Neural progenitor cell (in vitro differentiated cells): ENCODE measurements at regions not wholly inside any gene's neighbourhood (a gene's known extent, or its start where the extent isn't known, plus 50 kb on each side); places are given as distances from the start of the nearest gene placed in this dataset.
"Not testable (repeated sequence)": the region's sequence is repeated elsewhere in the genome, so short reads cannot be mapped to it uniquely, and the experiment has no call there.

Experiments
- DNase-seq: peaks from one replicate; pipeline ENCODE4 v3.0.0-alpha.2; 2016; ENCODE audit warnings: low spot score
- H2AFZ ChIP-seq: fragments of 200-600 bp; sonication (generic); replicated peaks from 2 replicates; pipeline ENCODE4 v1.6.1; 2016; ENCODE audit warnings: antibody characterized with exemption
- H3F3A ChIP-seq: fragments of 200-600 bp; sonication (generic); 2 replicates; pipeline ENCODE4 v1.6.1; 2016; ENCODE audit warnings: antibody characterized with exemption, low read depth
- H3K27ac ChIP-seq: fragments of 200-600 bp; sonication (generic); 2 replicates; pipeline ENCODE4 v1.5.1; 2016; ENCODE audit warnings: mild to moderate bottlenecking
- H3K27me3 ChIP-seq: fragments of 200-600 bp; sonication (generic); 2 replicates; pipeline ENCODE4 v1.6.1; 2016; ENCODE audit warnings: mild to moderate bottlenecking, moderate library complexity
- H3K36me3 ChIP-seq: fragments of 200-600 bp; sonication (generic); 2 replicates; pipeline ENCODE4 v1.5.1; 2016
- H3K4me1 ChIP-seq: fragments of 200-600 bp; sonication (generic); 2 replicates; pipeline ENCODE4 v1.6.1; 2016; ENCODE audit warnings: mixed run types
- H3K4me2 ChIP-seq: fragments of 200-600 bp; sonication (generic); 2 replicates; pipeline ENCODE4 v1.6.1; 2016
- H3K4me3 ChIP-seq: fragments of 200-600 bp; sonication (generic); 2 replicates; pipeline ENCODE4 v1.5.1; 2016
- H3K79me2 ChIP-seq: fragments of 200-600 bp; sonication (generic); 2 replicates; pipeline ENCODE4 v1.6.1; 2016; ENCODE audit warnings: low read depth
- H3K9ac ChIP-seq: fragments of 200-600 bp; sonication (generic); 2 replicates; pipeline ENCODE4 v1.6.1; 2016
- H3K9me3 ChIP-seq: fragments of 200-600 bp; sonication (generic); 2 replicates; pipeline ENCODE4 v1.5.1; 2016; ENCODE audit warnings: low read depth
- H4K20me1 ChIP-seq: fragments of 200-600 bp; sonication (generic); 2 replicates; pipeline ENCODE4 v1.6.1; 2016; ENCODE audit warnings: low read depth
- H3K27ac Mint-ChIP-seq: 3 replicates; pipeline ENCODE4 v1.8.0; 2021; ENCODE audit warnings: mixed read lengths
- H3K27me3 Mint-ChIP-seq: 2 replicates; pipeline ENCODE4 v1.8.0; 2022; ENCODE audit warnings: low read depth, mild to moderate bottlenecking, inconsistent platforms, moderate library complexity, mixed read lengths; ENCODE audit not compliant: insufficient read depth
- H3K36me3 Mint-ChIP-seq: 3 replicates; pipeline ENCODE4 v1.8.0; 2021; ENCODE audit warnings: mixed read lengths
- H3K4me1 Mint-ChIP-seq: 3 replicates; pipeline ENCODE4 v1.8.0; 2021; ENCODE audit warnings: mixed read lengths
- H3K4me3 Mint-ChIP-seq: 3 replicates; pipeline ENCODE4 v1.8.0; 2021; ENCODE audit warnings: mild to moderate bottlenecking, moderate library complexity, mixed read lengths
- H3K9me3 Mint-ChIP-seq: 3 replicates; pipeline ENCODE4 v1.8.0; 2020; ENCODE audit warnings: mixed read lengths
- EZH2 ChIP-seq: fragments of 200-600 bp; sonication (generic); IDR thresholded peaks from 2 replicates; pipeline ENCODE4 v1.6.1; 2017; ENCODE audit warnings: antibody characterized with exemption, mild to moderate bottlenecking, moderate library complexity
- EZH2phosphoT487 ChIP-seq: fragments of 200-600 bp; sonication (generic); IDR thresholded peaks from 2 replicates; pipeline ENCODE4 v1.6.1; 2017; ENCODE audit warnings: antibody characterized with exemption
- TF ChIP-seq, protein P1 (sequence below): fragments of 200-600 bp; sonication (generic); IDR thresholded peaks from 2 replicates; pipeline ENCODE4 v1.5.1; 2017; ENCODE audit warnings: antibody characterized with exemption, mild to moderate bottlenecking

DNA sequence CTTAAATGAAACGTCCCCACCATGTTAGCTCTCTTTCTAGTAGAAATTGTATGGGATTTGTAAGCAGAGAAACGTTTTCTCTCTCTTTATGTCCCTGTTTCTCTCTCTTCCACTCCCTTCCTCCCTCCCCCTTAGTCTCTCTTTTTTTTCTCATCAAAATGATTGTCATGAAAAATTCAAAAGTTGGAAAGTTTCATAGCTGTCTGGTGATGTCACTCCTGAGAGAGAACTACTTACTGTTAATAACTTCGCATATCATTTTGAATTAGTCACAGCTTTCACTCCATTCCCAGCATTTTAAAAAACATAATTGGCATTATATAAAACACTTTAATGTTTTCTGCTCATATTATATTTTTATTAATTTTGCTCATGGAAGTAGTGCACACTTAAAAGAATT is 331.1 kb downstream of the C3orf38 start:
- H3K27me3 ChIP-seq: no peaks in the 10 kb centered on the region
- H3K4me3 ChIP-seq: no peak overlapping the region
- Mint-ChIP-seq H3K9me3 (no peaks in the 10 kb centered on the region), H3K36me3 (no peaks in the 10 kb centered on the region), H3K27ac (no peak overlapping the region), H3K27me3 (no peaks in the 10 kb centered on the region), H3K4me1 (no peaks in the 10 kb centered on the region), H3K4me3 (no peak overlapping the region)
- DNase-seq: no peak
- no peaks in the 10 kb centered on the region for H3K9me3 ChIP-seq
- no peak overlapping the region for H3K27ac ChIP-seq
- H2AFZ ChIP-seq: no peak overlapping the region
- H3K9ac ChIP-seq: no peak overlapping the region
- TF ChIP-seq EZH2phosphoT487 (no peak), EZH2 (no peak)
- TF ChIP-seq, protein P1, sequence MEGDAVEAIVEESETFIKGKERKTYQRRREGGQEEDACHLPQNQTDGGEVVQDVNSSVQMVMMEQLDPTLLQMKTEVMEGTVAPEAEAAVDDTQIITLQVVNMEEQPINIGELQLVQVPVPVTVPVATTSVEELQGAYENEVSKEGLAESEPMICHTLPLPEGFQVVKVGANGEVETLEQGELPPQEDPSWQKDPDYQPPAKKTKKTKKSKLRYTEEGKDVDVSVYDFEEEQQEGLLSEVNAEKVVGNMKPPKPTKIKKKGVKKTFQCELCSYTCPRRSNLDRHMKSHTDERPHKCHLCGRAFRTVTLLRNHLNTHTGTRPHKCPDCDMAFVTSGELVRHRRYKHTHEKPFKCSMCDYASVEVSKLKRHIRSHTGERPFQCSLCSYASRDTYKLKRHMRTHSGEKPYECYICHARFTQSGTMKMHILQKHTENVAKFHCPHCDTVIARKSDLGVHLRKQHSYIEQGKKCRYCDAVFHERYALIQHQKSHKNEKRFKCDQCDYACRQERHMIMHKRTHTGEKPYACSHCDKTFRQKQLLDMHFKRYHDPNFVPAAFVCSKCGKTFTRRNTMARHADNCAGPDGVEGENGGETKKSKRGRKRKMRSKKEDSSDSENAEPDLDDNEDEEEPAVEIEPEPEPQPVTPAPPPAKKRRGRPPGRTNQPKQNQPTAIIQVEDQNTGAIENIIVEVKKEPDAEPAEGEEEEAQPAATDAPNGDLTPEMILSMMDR: no peak
- no peak overlapping the region for H3K4me2 ChIP-seq
- H4K20me1 ChIP-seq: no peaks in the 10 kb centered on the region
- no peaks in the 10 kb centered on the region for H3F3A ChIP-seq
- no peaks in the 10 kb centered on the region for H3K36me3 ChIP-seq
- no peaks in the 10 kb centered on the region for H3K79me2 ChIP-seq
- no peaks in the 10 kb centered on the region for H3K4me1 ChIP-seq

DNA sequence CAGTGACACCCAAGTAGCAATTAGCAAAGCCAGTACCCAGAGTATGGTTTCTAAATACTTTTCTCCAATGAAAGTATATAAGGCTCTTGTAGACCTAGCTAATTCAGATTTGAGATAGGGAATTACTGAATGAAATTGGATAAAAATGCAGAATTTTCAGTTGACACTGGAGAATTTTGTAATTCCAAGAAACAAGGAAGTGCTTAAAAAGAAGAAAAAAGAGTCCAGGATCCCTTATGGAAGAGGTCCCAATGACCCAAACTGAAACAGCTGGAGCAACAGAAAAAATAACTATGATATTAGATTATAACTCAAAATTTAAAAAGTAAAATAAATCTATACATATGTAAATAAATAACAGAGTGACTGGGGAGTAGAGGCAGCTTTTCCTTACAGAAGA is 335.2 kb downstream of the C3orf38 start:
- H3K9ac ChIP-seq: no peak overlapping the region
- Mint-ChIP-seq H3K27ac (no peak overlapping the region), H3K4me1 (no peaks in the 10 kb centered on the region), H3K4me3 (no peak overlapping the region), H3K36me3 (no peaks in the 10 kb centered on the region), H3K9me3 (no peaks in the 10 kb centered on the region), H3K27me3 (no peaks in the 10 kb centered on the region)
- no peaks in the 10 kb centered on the region for H3K36me3 ChIP-seq
- H3K9me3 ChIP-seq: no peaks in the 10 kb centered on the region
- TF ChIP-seq, protein P1: no peak
- TF ChIP-seq EZH2 (no peak), EZH2phosphoT487 (no peak)
- no peak overlapping the region for H3K4me3 ChIP-seq
- H2AFZ ChIP-seq: no peak overlapping the region
- H4K20me1 ChIP-seq: no peaks in the 10 kb centered on the region
- H3K27me3 ChIP-seq: no peaks in the 10 kb centered on the region
- no peak overlapping the region for H3K27ac ChIP-seq
- H3K4me2 ChIP-seq: no peak overlapping the region
- H3K79me2 ChIP-seq: no peaks in the 10 kb centered on the region
- H3F3A ChIP-seq: no peaks in the 10 kb centered on the region
- H3K4me1 ChIP-seq: no peaks in the 10 kb centered on the region
- DNase-seq: no peak

DNA sequence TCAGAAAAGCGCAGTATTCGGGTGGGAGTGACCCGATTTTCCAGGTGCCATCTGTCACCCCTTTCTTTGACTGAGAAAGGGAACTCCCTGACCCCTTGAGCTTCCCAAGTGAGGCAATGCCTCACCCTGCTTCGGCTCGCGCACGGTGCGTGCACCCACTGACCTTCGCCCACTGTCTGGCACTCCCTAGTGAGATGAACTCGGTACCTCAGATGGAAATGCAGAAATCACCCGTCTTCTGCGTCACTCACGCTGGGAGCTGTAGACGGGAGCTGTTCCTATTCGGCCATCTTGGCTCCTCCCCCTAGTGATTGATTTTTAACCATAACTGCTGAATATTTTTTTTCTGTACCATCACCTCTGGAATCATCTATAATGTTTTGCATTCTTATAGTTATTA is 359.1 kb downstream of the C3orf38 start:
- H3K4me3 Mint-ChIP-seq: not testable (repeated sequence)

DNA sequence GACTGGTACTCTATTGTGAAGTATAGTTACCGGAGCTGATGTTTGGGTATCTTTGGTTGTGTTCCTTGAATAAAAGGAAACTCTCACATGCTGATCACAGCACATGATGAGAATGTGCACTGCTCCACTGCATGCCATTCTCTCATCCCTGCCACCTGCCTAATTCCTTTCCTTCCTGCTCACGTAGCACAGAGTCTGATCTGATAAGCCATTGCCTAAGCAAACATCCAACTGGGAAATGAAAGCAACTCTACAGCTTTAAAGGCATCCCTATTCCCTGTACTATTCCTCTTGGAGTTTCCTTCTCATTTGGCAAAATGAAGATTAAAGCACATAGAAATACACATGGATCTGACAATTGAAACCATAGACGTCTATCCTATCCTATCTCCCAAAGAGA is 359.8 kb downstream of the C3orf38 start:
- H3K27me3 Mint-ChIP-seq: no peaks in the 10 kb centered on the region
- no peaks in the 10 kb centered on the region for H3K36me3 Mint-ChIP-seq

More for the DNA sequence above, 359.1 kb downstream of the C3orf38 start:
- not testable (repeated sequence) for H3K4me2 ChIP-seq, H3K36me3 ChIP-seq, H3K27me3 ChIP-seq, H3K9me3 ChIP-seq, H3F3A ChIP-seq, H3K4me1 Mint-ChIP-seq, H3K4me3 ChIP-seq, H3K27ac Mint-ChIP-seq, H3K9me3 Mint-ChIP-seq, H3K36me3 Mint-ChIP-seq, DNase-seq, H3K27ac ChIP-seq, H4K20me1 ChIP-seq, H3K9ac ChIP-seq, H3K79me2 ChIP-seq, H2AFZ ChIP-seq, H3K4me1 ChIP-seq, H3K27me3 Mint-ChIP-seq

More for the DNA sequence above, 359.8 kb downstream of the C3orf38 start:
- H3K4me3 Mint-ChIP-seq: no peak overlapping the region
- Histone ChIP-seq H3K4me3 (no peak overlapping the region), H3K79me2 (no peaks in the 10 kb centered on the region), H3K4me2 (no peak overlapping the region), H3K9ac (no peak overlapping the region), H3K27ac (no peak overlapping the region), H3K4me1 (no peaks in the 10 kb centered on the region), H3K9me3 (no peaks in the 10 kb centered on the region), H2AFZ (no peak overlapping the region), H4K20me1 (no peaks in the 10 kb centered on the region), H3K36me3 (no peaks in the 10 kb centered on the region), H3K27me3 (no peaks in the 10 kb centered on the region), H3F3A (no peaks in the 10 kb centered on the region)
- peaks cover 3% of the 10 kb centered on the region for H3K4me1 Mint-ChIP-seq
- H3K27ac Mint-ChIP-seq: no peak overlapping the region
- H3K9me3 Mint-ChIP-seq: peaks cover 7% of the 10 kb centered on the region
- TF ChIP-seq EZH2phosphoT487: no peak
- TF ChIP-seq, protein P1: no peak
- DNase-seq: no peak
